ENCODE measurements at regions not wholly inside any gene's neighbourhood (a gene's known extent, or its start where the extent isn't known, plus 50 kb on each side); places are given as distances from the start of the nearest gene placed in this dataset.
A peak's percentile ranks its signal among the peaks of the same experiment; 100 is the strongest.

DNA sequence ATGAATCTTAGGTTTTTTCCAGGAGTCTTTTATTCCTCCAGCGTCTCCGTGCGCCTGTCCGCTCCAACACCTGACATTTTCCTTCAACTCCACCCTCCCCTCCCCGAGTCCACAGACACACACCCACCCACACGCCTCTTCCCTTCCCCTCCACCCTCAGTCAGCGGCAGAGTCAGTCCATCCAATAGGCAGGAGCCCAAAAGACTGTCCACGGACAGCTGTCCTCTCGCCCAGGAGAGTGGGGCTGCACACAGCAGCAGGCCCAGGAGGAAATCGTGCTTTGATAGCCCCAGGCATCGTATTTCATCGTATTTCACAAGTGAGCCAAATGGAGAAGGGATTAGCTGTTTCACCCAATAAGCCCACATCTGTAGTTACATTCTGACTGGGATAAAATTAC, 285.1 kb downstream of the ZEB1 start:
- H3K27me3 ChIP-seq (ENCODE audit: control insufficient read depth, insufficient read depth, low read length): peaks cover 3% of the 10 kb centered on the region
- peak overlapping the region; percentile 87 for H3K4me3 Mint-ChIP-seq
- ATAC-seq (no peak), DNase-seq (no peak)
- H3K27ac Mint-ChIP-seq: peak overlapping the region in 1 of 2 donors; percentile 47
- intact Hi-C loops (cut with micrococcal nuclease): no loop called here
- no peaks in the 10 kb centered on the region for H3K9me3 ChIP-seq (ENCODE audit: control insufficient read depth, insufficient read depth, low read length)
- 92% methylated on average over 12 of the region's 12 CpGs for WGBS (ENCODE audit: insufficient coverage)
- no peaks in the 10 kb centered on the region for H3K9me3 Mint-ChIP-seq
- H3K4me3 ChIP-seq (ENCODE audit: low read length): no peak overlapping the region
- no peak overlapping the region for H3K27ac ChIP-seq (ENCODE audit: low read length)
- TF ChIP-seq, protein P1, sequence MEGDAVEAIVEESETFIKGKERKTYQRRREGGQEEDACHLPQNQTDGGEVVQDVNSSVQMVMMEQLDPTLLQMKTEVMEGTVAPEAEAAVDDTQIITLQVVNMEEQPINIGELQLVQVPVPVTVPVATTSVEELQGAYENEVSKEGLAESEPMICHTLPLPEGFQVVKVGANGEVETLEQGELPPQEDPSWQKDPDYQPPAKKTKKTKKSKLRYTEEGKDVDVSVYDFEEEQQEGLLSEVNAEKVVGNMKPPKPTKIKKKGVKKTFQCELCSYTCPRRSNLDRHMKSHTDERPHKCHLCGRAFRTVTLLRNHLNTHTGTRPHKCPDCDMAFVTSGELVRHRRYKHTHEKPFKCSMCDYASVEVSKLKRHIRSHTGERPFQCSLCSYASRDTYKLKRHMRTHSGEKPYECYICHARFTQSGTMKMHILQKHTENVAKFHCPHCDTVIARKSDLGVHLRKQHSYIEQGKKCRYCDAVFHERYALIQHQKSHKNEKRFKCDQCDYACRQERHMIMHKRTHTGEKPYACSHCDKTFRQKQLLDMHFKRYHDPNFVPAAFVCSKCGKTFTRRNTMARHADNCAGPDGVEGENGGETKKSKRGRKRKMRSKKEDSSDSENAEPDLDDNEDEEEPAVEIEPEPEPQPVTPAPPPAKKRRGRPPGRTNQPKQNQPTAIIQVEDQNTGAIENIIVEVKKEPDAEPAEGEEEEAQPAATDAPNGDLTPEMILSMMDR (IDR thresholded peaks at IDR 0.05): no peak
- no peaks in the 10 kb centered on the region for H3K36me3 Mint-ChIP-seq
- H3K27me3 Mint-ChIP-seq (ENCODE audit: low read depth in 2 of 2): peaks cover 0 to 7% of the 10 kb centered on the region in 2 donors
- H3K36me3 ChIP-seq (ENCODE audit: control insufficient read depth, insufficient read depth, low read length): no peaks in the 10 kb centered on the region
- H3K4me1 Mint-ChIP-seq: peaks cover 5% of the 10 kb centered on the region in 2 donors
- peaks cover 15% of the 10 kb centered on the region for H3K4me1 ChIP-seq (ENCODE audit: control insufficient read depth, insufficient read depth, low read length)

- Histone ChIP-seq H3K9me3 (ENCODE audit: control insufficient read depth, insufficient read depth, low read length) (no peaks in the 10 kb centered on the region), H3K4me1 (ENCODE audit: control insufficient read depth, insufficient read depth, low read length) (peaks cover 15% of the 10 kb centered on the region), H3K4me3 (ENCODE audit: low read length) (peak overlapping the region; percentile 36), H3K27me3 (ENCODE audit: control insufficient read depth, insufficient read depth, low read length) (peaks cover 3% of the 10 kb centered on the region), H3K27ac (ENCODE audit: low read length) (no peak overlapping the region), H3K36me3 (ENCODE audit: control insufficient read depth, insufficient read depth, low read length) (no peaks in the 10 kb centered on the region)
- WGBS (ENCODE audit: insufficient coverage): 9% methylated on average over 68 of the region's 68 CpGs
- peak; percentile 53 to 75 for DNase-seq
- Mint-ChIP-seq H3K27ac (peak overlapping the region in 1 of 2 donors; percentile 47), H3K9me3 (no peaks in the 10 kb centered on the region), H3K36me3 (no peaks in the 10 kb centered on the region), H3K4me3 (peak overlapping the region; percentile 87), H3K27me3 (ENCODE audit: low read depth in 2 of 2) (peaks cover 0 to 4% of the 10 kb centered on the region in 2 donors), H3K4me1 (peaks cover 5% of the 10 kb centered on the region in 2 donors)
- intact Hi-C loops (cut with micrococcal nuclease): no loop called here
- TF ChIP-seq, protein P1 (IDR thresholded peaks at IDR 0.05): no peak
- peak; percentile 90 to 92 (median 90) for ATAC-seq
Observed at GRCh38 chr10:31603235-31604087, 284.4 kb downstream of the ZEB1 start.

GRCh38 chr10:31602541-31603234, 283.7 kb downstream of the ZEB1 start:
- peak in 1 of 2 donors; percentile 40 for DNase-seq
- intact Hi-C loops (cut with micrococcal nuclease): no loop called here
- no peak overlapping the region for H3K27ac ChIP-seq (ENCODE audit: low read length)

More at GRCh38 chr10:31602541-31603234, 283.7 kb downstream of the ZEB1 start:
- no peaks in the 10 kb centered on the region for H3K9me3 ChIP-seq (ENCODE audit: control insufficient read depth, insufficient read depth, low read length)
- H3K27me3 ChIP-seq (ENCODE audit: control insufficient read depth, insufficient read depth, low read length): peaks cover 3% of the 10 kb centered on the region
- no peaks in the 10 kb centered on the region for H3K36me3 ChIP-seq (ENCODE audit: control insufficient read depth, insufficient read depth, low read length)
- Mint-ChIP-seq H3K4me1 (peaks cover 5% of the 10 kb centered on the region in 2 donors), H3K9me3 (no peaks in the 10 kb centered on the region), H3K27me3 (ENCODE audit: low read depth in 2 of 2) (peaks cover 0 to 2% of the 10 kb centered on the region in 2 donors), H3K27ac (no peak overlapping the region), H3K4me3 (peak overlapping the region; percentile 55), H3K36me3 (no peaks in the 10 kb centered on the region)
- 50% methylated on average over 22 of the region's 22 CpGs for WGBS (ENCODE audit: insufficient coverage)
- peaks cover 15% of the 10 kb centered on the region for H3K4me1 ChIP-seq (ENCODE audit: control insufficient read depth, insufficient read depth, low read length)
- TF ChIP-seq, protein P1 (IDR thresholded peaks at IDR 0.05): no peak
- H3K4me3 ChIP-seq (ENCODE audit: low read length): peak overlapping the region; percentile 36
- ATAC-seq: no peak
